Dedifferentiated amniotic fluid mesenchymal stem cell (primary cell): ENCODE measurements at regions not wholly inside any gene's neighbourhood (a gene's known extent, or its start where the extent isn't known, plus 50 kb on each side); places are given as distances from the start of the nearest gene placed in this dataset.

Experiments used
- DNase-seq: peaks from one replicate; pipeline ENCODE4 v3.0.0-alpha.2; 2016; ENCODE audit errors: extremely low spot score

- DNase-seq = peak; percentile 92
Measured at GRCh38 chr6:147621263-147621662, 112.8 kb downstream of the SAMD5 start.

GRCh38 chr6:147621961-147622360 lies 113.5 kb downstream of the SAMD5 start:
- no peak for DNase-seq

- no peak for DNase-seq
Measured at GRCh38 chr6:147624946-147625515, 116.5 kb downstream of the SAMD5 start.

- DNase-seq = no peak
Measured at GRCh38 chr6:147625946-147626345, 117.5 kb downstream of the SAMD5 start.

- no peak for DNase-seq
Measured at GRCh38 chr6:147627411-147627810, 118.9 kb downstream of the SAMD5 start.

- DNase-seq = no peak
Measured at GRCh38 chr6:147633191-147633590, 124.7 kb downstream of the SAMD5 start.

GRCh38 chr6:147637620-147638195 lies 129.2 kb downstream of the SAMD5 start:
- no peak for DNase-seq

GRCh38 chr6:147639279-147639678 lies 130.8 kb downstream of the SAMD5 start:
- no peak for DNase-seq

GRCh38 chr6:147640606-147641005 lies 132.1 kb downstream of the SAMD5 start:
- DNase-seq = no peak

- DNase-seq = no peak
Measured at GRCh38 chr6:147641511-147641910, 133.0 kb downstream of the SAMD5 start.

GRCh38 chr6:147642458-147642857 lies 134.0 kb downstream of the SAMD5 start:
- DNase-seq = peak; percentile 75

- peak; percentile 25 for DNase-seq
Measured at GRCh38 chr6:147643341-147644200, 135.1 kb downstream of the SAMD5 start.

- peak; percentile 70 for DNase-seq
Measured at GRCh38 chr6:147648916-147649315, 140.4 kb downstream of the SAMD5 start.

- DNase-seq = peak; percentile 51
Measured at GRCh38 chr6:147651249-147652063, 143.0 kb downstream of the SAMD5 start.

- DNase-seq = no peak
Measured at GRCh38 chr6:147653631-147654030, 145.1 kb downstream of the SAMD5 start.

- peak; percentile 40 for DNase-seq
Measured at GRCh38 chr6:147654103-147654845, 145.8 kb downstream of the SAMD5 start.

- DNase-seq = no peak
Measured at GRCh38 chr6:147660334-147661311, 152.1 kb downstream of the SAMD5 start.

- DNase-seq = no peak
Measured at GRCh38 chr6:147662646-147663045, 154.2 kb downstream of the SAMD5 start.

GRCh38 chr6:147664092-147664491 lies 155.6 kb downstream of the SAMD5 start:
- DNase-seq = no peak

- DNase-seq = no peak
Measured at GRCh38 chr6:147666255-147666654, 157.8 kb downstream of the SAMD5 start.
